Right renal pelvis (tissue), 4 donors: ENCODE measurements at regions not wholly inside any gene's neighbourhood (a gene's known extent, or its start where the extent isn't known, plus 50 kb on each side); places are given as distances from the start of the nearest gene placed in this dataset.

Experiments used
- DNase-seq, 4 donors: peaks; one replicate each; pipeline ENCODE4 v3.0.0-alpha.2; 2013; ENCODE audit warnings: low read depth in 4 of 4, low spot score in 3 of 4, missing footprints in 1 of 4

GRCh38 chr16:59216291-59216690 lies 482.2 kb upstream of the GOT2 start:
- DNase-seq, result no peak

GRCh38 chr16:59214455-59214854 lies 480.3 kb upstream of the GOT2 start:
- no peak for DNase-seq

GRCh38 chr16:59213952-59214351 lies 479.8 kb upstream of the GOT2 start:
- no peak for DNase-seq

GRCh38 chr16:59212492-59213024 lies 478.4 kb upstream of the GOT2 start:
- no peak for DNase-seq

GRCh38 chr16:59210955-59211541 lies 476.9 kb upstream of the GOT2 start:
- peak; percentile 35 to 59 (median 44) for DNase-seq

- DNase-seq, result no peak
Measured at GRCh38 chr16:59205403-59205802, 471.3 kb upstream of the GOT2 start.

GRCh38 chr16:59204589-59204988 lies 470.5 kb upstream of the GOT2 start:
- DNase-seq, result no peak

GRCh38 chr16:59202233-59202862 lies 468.2 kb upstream of the GOT2 start:
- DNase-seq, result no peak

GRCh38 chr16:59201821-59202220 lies 467.7 kb upstream of the GOT2 start:
- no peak for DNase-seq

GRCh38 chr16:59201160-59201559 lies 467.0 kb upstream of the GOT2 start:
- DNase-seq, result no peak

- no peak for DNase-seq
Measured at GRCh38 chr16:59198487-59198886, 464.4 kb upstream of the GOT2 start.

GRCh38 chr16:59195242-59195641 lies 461.1 kb upstream of the GOT2 start:
- no peak for DNase-seq

- no peak for DNase-seq
Measured at GRCh38 chr16:59193637-59194036, 459.5 kb upstream of the GOT2 start.

GRCh38 chr16:59192551-59193199 lies 458.6 kb upstream of the GOT2 start:
- DNase-seq, result no peak

GRCh38 chr16:59190731-59191130 lies 456.6 kb upstream of the GOT2 start:
- no peak for DNase-seq

GRCh38 chr16:59188029-59188428 lies 453.9 kb upstream of the GOT2 start:
- DNase-seq, result no peak

- DNase-seq, result no peak
Measured at GRCh38 chr16:59181821-59182420, 447.8 kb upstream of the GOT2 start.

- DNase-seq, result no peak
Measured at GRCh38 chr16:59180083-59180476, 446.0 kb upstream of the GOT2 start.

GRCh38 chr16:59179446-59180082 lies 445.4 kb upstream of the GOT2 start:
- no peak for DNase-seq

- no peak for DNase-seq
Measured at GRCh38 chr16:59173408-59173831, 439.3 kb upstream of the GOT2 start.

- DNase-seq, result no peak
Measured at GRCh38 chr16:59170099-59170712, 436.1 kb upstream of the GOT2 start.
